ENCODE measurements at regions not wholly inside any gene's neighbourhood (a gene's known extent, or its start where the extent isn't known, plus 50 kb on each side); places are given as distances from the start of the nearest gene placed in this dataset.
"Not testable (repeated sequence)": the region's sequence is repeated elsewhere in the genome, so short reads cannot be mapped to it uniquely, and the experiment has no call there.

GRCh38 chr21:28687586-28687985, 305.1 kb downstream of the LTN1 start:
- Histone ChIP-seq H3K4me3 (ENCODE audit: low read length, poor library complexity, severe bottlenecking) (no peak overlapping the region), H3K4me2 (ENCODE audit: low read depth, low read length, poor library complexity, severe bottlenecking) (no peak overlapping the region), H3F3A (ENCODE audit: low read depth) (no peaks in the 10 kb centered on the region), H3K4me1 (ENCODE audit: insufficient read depth, low read length, poor library complexity, severe bottlenecking) (no peaks in the 10 kb centered on the region), H2AFZ (ENCODE audit: low read length) (no peak overlapping the region), H3K79me2 (ENCODE audit: insufficient read depth, low read length) (no peaks in the 10 kb centered on the region), H3K9me3 (ENCODE audit: insufficient read depth, low read depth, low read length) (no peaks in the 10 kb centered on the region; the same call in 1 of the 2 replicates), H4K20me1 (ENCODE audit: insufficient read depth, low read length, poor library complexity, severe bottlenecking) (no peaks in the 10 kb centered on the region), H3K27me3 (ENCODE audit: insufficient read depth, low read length, poor library complexity, severe bottlenecking) (no peaks in the 10 kb centered on the region), H3K9ac (ENCODE audit: low read depth, low read length, poor library complexity, severe bottlenecking) (no peak overlapping the region), H3K36me3 (ENCODE audit: insufficient read depth, low read length) (no peaks in the 10 kb centered on the region), H3K9me2 (replicated peaks; ENCODE audit: low read depth, low read length) (no peaks in the 10 kb centered on the region)
- TF ChIP-seq EZH2phosphoT487 (IDR thresholded peaks at IDR 0.05; ENCODE audit: borderline replicate concordance): no peak
- no peak for TF ChIP-seq CTCF (conservative IDR thresholded peaks at IDR 0.05; ENCODE audit: low read length)

- Histone ChIP-seq H3K9me3 (ENCODE audit: insufficient read depth, low read depth, low read length) (no peaks in the 10 kb centered on the region; the same call in 1 of the 2 replicates), H3K4me2 (ENCODE audit: low read depth, low read length, poor library complexity, severe bottlenecking) (no peak overlapping the region), H3K9ac (ENCODE audit: low read depth, low read length, poor library complexity, severe bottlenecking) (no peak overlapping the region), H4K20me1 (ENCODE audit: insufficient read depth, low read length, poor library complexity, severe bottlenecking) (no peaks in the 10 kb centered on the region), H3K4me3 (ENCODE audit: low read length, poor library complexity, severe bottlenecking) (no peak overlapping the region), H3F3A (ENCODE audit: low read depth) (no peaks in the 10 kb centered on the region), H3K36me3 (ENCODE audit: insufficient read depth, low read length) (no peaks in the 10 kb centered on the region), H3K4me1 (ENCODE audit: insufficient read depth, low read length, poor library complexity, severe bottlenecking) (no peaks in the 10 kb centered on the region), H2AFZ (ENCODE audit: low read length) (no peak overlapping the region), H3K27me3 (ENCODE audit: insufficient read depth, low read length, poor library complexity, severe bottlenecking) (no peaks in the 10 kb centered on the region), H3K9me2 (replicated peaks; ENCODE audit: low read depth, low read length) (no peaks in the 10 kb centered on the region), H3K79me2 (ENCODE audit: insufficient read depth, low read length) (no peaks in the 10 kb centered on the region)
- no peak for TF ChIP-seq EZH2phosphoT487 (IDR thresholded peaks at IDR 0.05; ENCODE audit: borderline replicate concordance)
- TF ChIP-seq CTCF (conservative IDR thresholded peaks at IDR 0.05; ENCODE audit: low read length): no peak
These were observed 308.5 kb downstream of the LTN1 start for GRCh38 chr21:28683982-28684752.

- not testable (repeated sequence) for H2AFZ ChIP-seq (ENCODE audit: low read length); H3F3A ChIP-seq (ENCODE audit: low read depth); H3K4me1 ChIP-seq (ENCODE audit: insufficient read depth, low read length, poor library complexity, severe bottlenecking); H3K9me2 ChIP-seq (replicated peaks; ENCODE audit: low read depth, low read length); H3K9ac ChIP-seq (ENCODE audit: low read depth, low read length, poor library complexity, severe bottlenecking); H3K9me3 ChIP-seq (ENCODE audit: insufficient read depth, low read depth, low read length); H3K4me2 ChIP-seq (ENCODE audit: low read depth, low read length, poor library complexity, severe bottlenecking); H3K36me3 ChIP-seq (ENCODE audit: insufficient read depth, low read length); H3K79me2 ChIP-seq (ENCODE audit: insufficient read depth, low read length); H3K4me3 ChIP-seq (ENCODE audit: low read length, poor library complexity, severe bottlenecking); H3K27me3 ChIP-seq (ENCODE audit: insufficient read depth, low read length, poor library complexity, severe bottlenecking); H4K20me1 ChIP-seq (ENCODE audit: insufficient read depth, low read length, poor library complexity, severe bottlenecking)
These were observed 309.8 kb downstream of the LTN1 start for GRCh38 chr21:28682884-28683283.

- H3K9ac ChIP-seq (ENCODE audit: low read depth, low read length, poor library complexity, severe bottlenecking); H3K4me3 ChIP-seq (ENCODE audit: low read length, poor library complexity, severe bottlenecking): not testable (repeated sequence)
These were observed 315.6 kb downstream of the LTN1 start for GRCh38 chr21:28677096-28677495.

More at GRCh38 chr21:28677096-28677495, 315.6 kb downstream of the LTN1 start:
- not testable (repeated sequence) for H3K4me2 ChIP-seq (ENCODE audit: low read depth, low read length, poor library complexity, severe bottlenecking); H3F3A ChIP-seq (ENCODE audit: low read depth); H3K4me1 ChIP-seq (ENCODE audit: insufficient read depth, low read length, poor library complexity, severe bottlenecking); H3K27me3 ChIP-seq (ENCODE audit: insufficient read depth, low read length, poor library complexity, severe bottlenecking); H3K79me2 ChIP-seq (ENCODE audit: insufficient read depth, low read length); H3K9me2 ChIP-seq (replicated peaks; ENCODE audit: low read depth, low read length); H4K20me1 ChIP-seq (ENCODE audit: insufficient read depth, low read length, poor library complexity, severe bottlenecking); H2AFZ ChIP-seq (ENCODE audit: low read length); H3K36me3 ChIP-seq (ENCODE audit: insufficient read depth, low read length); H3K9me3 ChIP-seq (ENCODE audit: insufficient read depth, low read depth, low read length)

All from Loucy (cell line).